ENCODE measurements at regions not wholly inside any gene's neighbourhood (a gene's known extent, or its start where the extent isn't known, plus 50 kb on each side); places are given as distances from the start of the nearest gene placed in this dataset.

- TF ChIP-seq CTCF (IDR thresholded peaks at IDR 0.05; ENCODE audit: low read depth, low read length) (no peak), POLR2A (IDR thresholded peaks at IDR 0.05; ENCODE audit: extremely low read depth, insufficient read length) (no peak)
- TF ChIP-seq, protein P1, sequence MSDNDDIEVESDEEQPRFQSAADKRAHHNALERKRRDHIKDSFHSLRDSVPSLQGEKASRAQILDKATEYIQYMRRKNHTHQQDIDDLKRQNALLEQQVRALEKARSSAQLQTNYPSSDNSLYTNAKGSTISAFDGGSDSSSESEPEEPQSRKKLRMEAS (IDR thresholded peaks at IDR 0.05; ENCODE audit: low read depth, low read length), result no peak
Measured at GRCh38 chr1:223000632-223001031, 142.4 kb downstream of the TLR5 start.

Measured in NB4 (cell line).